CD4-positive, alpha-beta T cell treated with Interleukin-2 at 100 ng/mL for 4 hours (primary cell): ENCODE measurements at regions not wholly inside any gene's neighbourhood (a gene's known extent, or its start where the extent isn't known, plus 50 kb on each side); places are given as distances from the start of the nearest gene placed in this dataset.
A peak's percentile ranks its signal among the peaks of the same experiment; 100 is the strongest.

ENCODE experiments used
- DNase-seq: peaks from one replicate; pipeline ENCODE4 v3.0.0-alpha.2; 2020; ENCODE audit warnings: low spot score

DNA sequence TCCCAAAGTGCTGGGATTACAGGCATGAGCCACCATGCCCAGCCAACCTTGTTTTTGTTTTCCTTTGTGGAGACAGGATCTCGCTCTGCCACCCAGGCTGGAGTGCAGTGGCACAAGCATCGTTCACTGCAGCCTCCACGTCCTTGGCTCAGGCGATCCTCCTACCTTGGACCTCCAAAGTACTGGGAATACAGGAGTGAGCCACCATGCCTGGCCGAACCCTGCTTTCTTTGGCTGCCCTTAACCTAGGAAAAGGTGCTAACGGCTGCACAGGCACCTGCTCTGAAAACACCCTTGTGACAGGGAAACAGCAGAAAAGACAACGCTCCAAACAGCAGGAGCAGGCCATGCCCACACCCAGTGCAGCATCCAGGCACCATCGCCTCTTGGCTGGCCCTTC lies 71.9 kb downstream of the OAT start:
- DNase-seq, result no peak

DNA sequence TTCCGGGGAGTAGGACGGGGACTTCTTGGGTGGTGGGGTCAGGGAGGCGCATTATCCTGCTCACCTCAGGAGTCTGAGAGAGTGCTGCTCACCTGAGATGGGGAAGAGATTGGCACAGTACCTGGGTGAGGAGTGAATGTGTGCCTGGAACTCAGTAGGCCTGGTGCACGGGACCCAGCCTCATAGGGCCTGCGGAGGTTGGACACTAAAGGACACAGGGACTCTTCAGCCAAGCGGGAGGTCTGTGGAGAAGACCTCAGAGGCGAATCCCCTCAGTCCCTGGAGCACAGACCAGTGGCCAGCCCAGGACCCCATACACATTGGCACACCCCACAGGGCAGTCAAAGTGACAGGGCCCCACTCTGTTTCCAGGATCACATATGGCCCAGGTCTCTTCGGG lies 73.2 kb downstream of the OAT start:
- no peak for DNase-seq

- no peak for DNase-seq
Measured at GRCh38 chr10:124344931-124345330, 73.8 kb downstream of the OAT start.

DNA sequence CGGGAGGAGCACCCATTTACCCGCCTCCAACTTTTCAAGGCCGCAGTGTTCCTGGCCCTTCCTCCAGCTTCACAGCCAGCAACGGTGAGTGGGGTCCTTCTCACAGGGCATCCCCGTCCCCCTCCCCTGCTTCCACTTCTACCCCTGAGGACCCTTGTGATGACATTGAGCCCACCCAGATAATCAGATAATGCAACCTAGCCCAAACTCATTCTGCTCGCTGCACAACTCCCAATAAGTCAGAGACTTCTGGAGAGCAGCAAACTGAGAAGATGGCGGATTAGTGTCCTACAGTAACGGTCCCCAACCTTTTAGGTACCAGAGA lies 74.5 kb downstream of the OAT start:
- no peak for DNase-seq

GRCh38 chr10:124343351-124344265 lies 75.1 kb downstream of the OAT start:
- no peak for DNase-seq

- DNase-seq, result no peak
Measured at GRCh38 chr10:124342821-124343170, 75.9 kb downstream of the OAT start.

GRCh38 chr10:124342136-124342820 lies 76.4 kb downstream of the OAT start:
- no peak for DNase-seq

GRCh38 chr10:124341768-124342135 lies 77.0 kb downstream of the OAT start:
- peak; percentile 7 for DNase-seq

GRCh38 chr10:124340033-124340760 lies 78.5 kb downstream of the OAT start:
- DNase-seq, result no peak

- no peak for DNase-seq
Measured at GRCh38 chr10:124339119-124340032, 79.3 kb downstream of the OAT start.

DNA sequence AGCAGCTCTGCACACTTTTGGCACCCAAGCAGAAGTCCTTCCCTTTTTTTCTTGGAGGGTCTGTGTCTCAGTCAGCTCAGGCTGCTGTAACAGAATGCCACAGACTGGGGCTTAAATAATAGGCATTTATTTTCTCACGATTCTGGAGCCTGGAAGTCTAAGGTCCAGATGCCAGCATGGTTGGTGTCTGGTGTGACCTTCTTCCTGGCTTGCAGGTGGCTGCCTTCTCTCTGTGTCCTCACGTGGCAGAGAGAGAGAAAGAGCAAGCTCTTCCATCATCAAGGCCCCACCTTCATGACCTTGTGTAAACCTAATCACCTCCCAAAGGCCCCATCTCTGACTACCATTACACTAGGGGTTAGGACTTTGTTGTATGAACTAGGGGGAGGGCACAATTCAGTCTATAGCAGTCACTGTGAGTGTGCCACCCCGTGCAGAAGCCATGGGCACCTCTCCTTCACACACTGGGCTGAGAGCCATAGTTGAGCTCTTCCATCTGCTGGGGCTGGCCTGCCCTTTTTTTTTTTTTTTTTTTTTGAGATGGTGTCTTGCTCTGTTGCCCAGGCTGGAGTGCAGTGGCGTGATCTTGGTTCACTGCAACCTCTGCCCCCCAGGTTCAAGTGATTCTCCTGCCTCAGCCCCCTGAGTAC lies 80.3 kb downstream of the OAT start:
- DNase-seq, result no peak

- DNase-seq, result no peak
Measured at GRCh38 chr10:124336186-124336585, 82.5 kb downstream of the OAT start.

GRCh38 chr10:124333931-124334330 lies 84.8 kb downstream of the OAT start:
- no peak for DNase-seq

DNA sequence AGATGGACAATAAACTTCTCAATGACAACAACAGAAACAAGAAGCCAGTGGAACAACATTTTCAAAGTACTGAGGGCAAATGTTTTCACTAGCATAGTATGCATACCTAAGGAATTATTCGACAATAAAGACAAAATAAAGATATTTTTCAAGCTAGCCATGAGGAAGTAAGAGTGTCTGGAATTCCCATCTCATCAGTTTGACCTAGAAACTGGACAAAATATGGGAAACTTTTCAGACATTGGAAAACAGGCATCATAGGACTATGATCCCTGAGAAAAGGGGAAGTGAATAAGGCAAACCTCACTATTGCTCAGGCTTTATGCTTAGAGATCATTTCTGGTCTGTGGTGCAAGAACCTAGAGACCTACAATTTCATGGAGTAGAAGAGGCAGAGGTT lies 86.3 kb downstream of the OAT start:
- DNase-seq, result no peak

DNA sequence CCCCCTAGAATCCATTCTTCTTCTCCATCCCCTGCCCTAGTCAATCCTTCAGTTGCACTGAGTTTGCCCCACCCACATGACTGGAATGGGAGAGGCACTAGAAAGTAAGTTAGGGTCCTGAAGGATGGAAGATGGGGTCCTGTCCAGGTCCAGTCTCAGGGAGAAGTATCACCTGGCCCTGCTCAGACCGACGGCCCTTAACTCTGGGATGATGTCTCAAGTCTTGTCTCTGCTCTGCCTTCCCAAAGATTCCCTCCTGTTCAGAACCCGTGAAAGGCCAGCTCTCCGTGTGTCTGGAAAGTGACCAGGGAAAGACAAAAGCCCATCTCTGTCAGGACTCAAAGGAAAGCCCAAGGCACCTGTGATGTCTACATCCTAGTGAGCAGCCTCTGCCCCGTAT lies 88.8 kb downstream of the OAT start:
- DNase-seq, result no peak

GRCh38 chr10:124329362-124329761 lies 89.4 kb downstream of the OAT start:
- DNase-seq, result no peak

DNA sequence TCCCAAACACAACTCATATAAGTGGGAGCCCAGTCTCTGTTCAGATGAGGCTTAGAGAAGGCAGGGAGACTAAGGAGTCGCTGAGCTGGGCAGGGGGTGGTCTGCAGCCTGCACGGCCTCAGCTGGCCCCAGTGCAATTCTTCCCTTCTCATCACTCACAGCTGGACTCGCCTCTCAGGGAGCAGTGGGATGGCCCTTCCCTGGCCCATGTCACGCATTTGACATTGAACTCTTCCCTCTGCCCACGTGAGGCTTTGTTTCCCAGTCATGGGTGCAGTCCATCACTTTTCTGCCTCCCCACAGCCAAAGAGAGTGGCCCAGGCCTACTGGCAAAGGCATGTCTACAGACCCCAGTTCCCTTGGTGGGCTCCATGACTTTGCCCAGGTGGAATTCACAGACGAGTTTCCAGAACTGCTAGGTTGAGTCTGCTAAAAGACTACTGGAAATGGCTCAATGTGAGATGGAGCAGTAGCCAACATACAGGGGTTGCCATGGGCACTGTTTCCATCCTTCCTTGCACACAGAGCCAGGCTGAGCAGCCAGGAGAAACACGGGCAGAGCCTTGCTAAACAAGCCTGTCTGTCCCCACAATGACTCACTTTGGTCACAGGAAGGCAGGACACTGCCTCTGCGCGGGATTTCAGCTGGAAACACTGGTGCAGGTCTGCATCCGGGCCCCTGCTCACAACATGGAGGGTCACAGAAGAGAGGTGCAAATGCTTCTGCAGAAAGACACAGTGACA lies 90.1 kb downstream of the OAT start:
- DNase-seq, result no peak

- DNase-seq, result no peak
Measured at GRCh38 chr10:124325998-124326636, 92.6 kb downstream of the OAT start.

GRCh38 chr10:124325633-124325914 lies 93.1 kb downstream of the OAT start:
- DNase-seq, result no peak

- no peak for DNase-seq
Measured at GRCh38 chr10:124324856-124325632, 93.7 kb downstream of the OAT start.
